Activated CD8-positive, alpha-beta T cell treated with anti-CD3 and anti-CD28 coated beads for 36 hours (primary cell): ENCODE measurements at regions not wholly inside any gene's neighbourhood (a gene's known extent, or its start where the extent isn't known, plus 50 kb on each side); places are given as distances from the start of the nearest gene placed in this dataset.
A peak's percentile ranks its signal among the peaks of the same experiment; 100 is the strongest.

Experiments used
- ATAC-seq: fragments of 200-7000 bp; cut with Tn5 transposase; one replicate; pipeline ENCODE4 v1.10.0; 2021; ENCODE audit warnings: mild to moderate bottlenecking, moderate library complexity
- CTCF ChIA-PET: fragments of 350-600 bp; sonication (Branson Sonifier 250); formaldehyde crosslinking; loops from one replicate; lab custom pipeline; 2021; ENCODE audit warnings: antibody characterized with exemption; lab: Charles Lee
- POLR2A ChIA-PET: fragments of 350-600 bp; sonication (Branson Sonifier 250); formaldehyde crosslinking; loops from one replicate; lab custom pipeline; 2021; ENCODE audit warnings: antibody characterized with exemption; lab: Charles Lee
- DNase-seq: peaks from one replicate; pipeline ENCODE4 v3.0.0-alpha.2; 2020
- H3K27ac Mint-ChIP-seq: one replicate; pipeline ENCODE4 v1.8.0; 2021; ENCODE audit warnings: mild to moderate bottlenecking, mixed read lengths
- H3K27me3 Mint-ChIP-seq: one replicate; pipeline ENCODE4 v1.8.0; 2021; ENCODE audit warnings: mixed read lengths
- H3K36me3 Mint-ChIP-seq: one replicate; pipeline ENCODE4 v1.8.0; 2021; ENCODE audit warnings: low read depth, mixed read lengths
- H3K4me1 Mint-ChIP-seq: one replicate; pipeline ENCODE4 v1.8.0; 2021; ENCODE audit warnings: low read depth, mixed read lengths
- H3K4me3 Mint-ChIP-seq: one replicate; pipeline ENCODE4 v1.8.0; 2021; ENCODE audit warnings: mild to moderate bottlenecking, moderate library complexity, mixed read lengths
- H3K9me3 Mint-ChIP-seq: one replicate; pipeline ENCODE4 v1.8.0; 2021; ENCODE audit warnings: mixed read lengths
- intact Hi-C: fragments of 100-400 bp; cut with micrococcal nuclease; formaldehyde crosslinking; loops from one replicate; pipeline ENCODE4 v1.10.0; 2022
- TF ChIP-seq, protein P1 (sequence below): fragments of 200-600 bp; IDR thresholded peaks from one replicate; pipeline ENCODE4 v1.8.0; 2022; ENCODE audit warnings: antibody characterized with exemption, mild to moderate bottlenecking

- Mint-ChIP-seq H3K27ac (no peak overlapping the region), H3K27me3 (no peaks in the 10 kb centered on the region), H3K36me3 (no peaks in the 10 kb centered on the region), H3K4me3 (no peak overlapping the region), H3K9me3 (no peaks in the 10 kb centered on the region), H3K4me1 (peaks cover 38% of the 10 kb centered on the region)
- TF ChIP-seq, protein P1, sequence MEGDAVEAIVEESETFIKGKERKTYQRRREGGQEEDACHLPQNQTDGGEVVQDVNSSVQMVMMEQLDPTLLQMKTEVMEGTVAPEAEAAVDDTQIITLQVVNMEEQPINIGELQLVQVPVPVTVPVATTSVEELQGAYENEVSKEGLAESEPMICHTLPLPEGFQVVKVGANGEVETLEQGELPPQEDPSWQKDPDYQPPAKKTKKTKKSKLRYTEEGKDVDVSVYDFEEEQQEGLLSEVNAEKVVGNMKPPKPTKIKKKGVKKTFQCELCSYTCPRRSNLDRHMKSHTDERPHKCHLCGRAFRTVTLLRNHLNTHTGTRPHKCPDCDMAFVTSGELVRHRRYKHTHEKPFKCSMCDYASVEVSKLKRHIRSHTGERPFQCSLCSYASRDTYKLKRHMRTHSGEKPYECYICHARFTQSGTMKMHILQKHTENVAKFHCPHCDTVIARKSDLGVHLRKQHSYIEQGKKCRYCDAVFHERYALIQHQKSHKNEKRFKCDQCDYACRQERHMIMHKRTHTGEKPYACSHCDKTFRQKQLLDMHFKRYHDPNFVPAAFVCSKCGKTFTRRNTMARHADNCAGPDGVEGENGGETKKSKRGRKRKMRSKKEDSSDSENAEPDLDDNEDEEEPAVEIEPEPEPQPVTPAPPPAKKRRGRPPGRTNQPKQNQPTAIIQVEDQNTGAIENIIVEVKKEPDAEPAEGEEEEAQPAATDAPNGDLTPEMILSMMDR: no peak
- ChIA-PET POLR2A (no interaction called here), CTCF (interaction anchor here (1.4 kb wide), 1 partner anchor 135 kb away, joined by 5 read pairs; no protein-coding TSS in a partner anchor)
- intact Hi-C loops: no loop called here
- DNase-seq (no peak), ATAC-seq (no peak)
Observed at GRCh38 chr5:68420476-68421344, 205.2 kb downstream of the PIK3R1 start.

DNA sequence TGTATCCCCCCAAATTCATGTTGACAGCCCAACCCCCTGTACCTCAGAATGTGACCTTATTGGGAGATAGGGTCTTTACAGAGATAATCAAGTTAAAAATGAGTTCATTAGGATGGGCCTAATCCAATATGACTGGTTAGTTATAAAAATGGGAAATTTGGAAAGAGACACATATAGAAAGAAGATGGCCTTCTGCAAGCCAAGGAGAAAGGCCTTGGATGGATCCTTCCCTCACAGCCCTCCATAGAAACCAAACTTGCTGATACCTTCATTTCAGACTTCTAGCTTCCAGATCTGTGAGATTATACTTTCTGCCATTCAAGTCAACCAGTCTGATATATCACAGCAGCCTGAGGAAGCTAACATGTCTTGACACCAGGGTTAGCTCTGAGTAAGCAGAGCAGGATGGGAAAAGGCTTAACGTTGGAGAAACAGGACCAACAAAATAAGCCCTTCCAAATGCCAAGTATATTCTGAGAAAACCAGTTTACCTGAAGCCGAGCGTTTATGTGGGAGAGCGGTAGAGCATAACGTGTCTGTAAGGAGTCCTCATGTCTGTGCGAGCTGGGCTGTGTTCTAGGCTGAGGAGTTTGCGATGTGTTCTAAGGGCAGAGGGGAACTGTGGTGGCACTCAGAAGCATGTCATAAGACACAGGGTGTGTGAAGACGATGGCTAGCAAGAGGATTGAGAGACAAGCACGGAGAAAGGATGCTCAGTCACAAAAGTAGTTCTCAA is 206.1 kb downstream of the PIK3R1 start:
- peaks cover 42% of the 10 kb centered on the region for H3K4me1 Mint-ChIP-seq
- H3K27ac Mint-ChIP-seq: no peak overlapping the region
- TF ChIP-seq, protein P1: no peak
- CTCF ChIA-PET: no interaction called here
- intact Hi-C loops: no loop called here
- DNase-seq (no peak), ATAC-seq (no peak)
- H3K27me3 Mint-ChIP-seq: no peaks in the 10 kb centered on the region
- no peak overlapping the region for H3K4me3 Mint-ChIP-seq
- POLR2A ChIA-PET: no interaction called here
- H3K36me3 Mint-ChIP-seq: no peaks in the 10 kb centered on the region
- no peaks in the 10 kb centered on the region for H3K9me3 Mint-ChIP-seq

- DNase-seq (peak; percentile 69), ATAC-seq (peak; percentile 84)
- ChIA-PET POLR2A (no interaction called here), CTCF (interaction anchor here (1.5 kb wide), 1 partner anchor 137 kb away, joined by 9 read pairs; no protein-coding TSS in a partner anchor)
- Mint-ChIP-seq H3K27ac (peak overlapping the region; percentile 18), H3K27me3 (no peaks in the 10 kb centered on the region), H3K4me3 (no peak overlapping the region), H3K36me3 (no peaks in the 10 kb centered on the region), H3K9me3 (no peaks in the 10 kb centered on the region), H3K4me1 (peaks cover 42% of the 10 kb centered on the region)
- TF ChIP-seq, protein P1: no peak
- intact Hi-C loops: no loop called here
Observed at GRCh38 chr5:68423154-68423811, 207.7 kb downstream of the PIK3R1 start.

DNA sequence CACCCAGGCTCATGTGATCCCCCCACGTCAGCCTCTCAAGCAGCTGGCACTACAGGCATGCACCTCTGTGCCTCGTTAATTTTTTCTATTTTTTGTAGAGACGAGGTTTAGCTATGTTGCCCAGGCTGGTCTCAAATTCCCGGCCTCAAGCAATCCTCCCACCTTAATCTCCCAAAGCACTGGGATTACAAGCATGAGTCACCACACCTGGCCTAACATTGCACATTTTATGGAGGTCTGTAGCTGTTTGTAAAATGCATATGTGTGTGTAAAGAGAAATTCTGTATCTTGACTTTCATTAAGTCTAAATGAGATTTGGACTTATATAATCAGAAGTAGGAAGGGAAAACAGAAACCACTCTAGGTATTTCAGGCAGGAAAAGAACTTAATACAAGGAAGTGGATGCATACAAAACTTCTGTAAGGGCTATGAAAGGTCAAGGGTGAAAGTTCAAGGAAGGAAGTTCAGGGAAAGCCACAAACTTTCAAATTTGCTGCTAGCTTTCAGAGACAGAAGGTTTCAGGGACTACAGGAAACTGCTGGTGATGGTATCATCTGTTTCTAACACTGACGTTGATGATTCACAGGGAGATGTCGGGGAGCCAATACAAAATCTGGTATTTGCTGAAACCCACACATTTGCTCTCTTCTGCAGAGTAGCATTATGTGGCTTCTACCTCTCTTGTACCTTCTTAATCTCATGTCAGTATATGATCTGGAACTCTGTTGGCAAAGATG is 209.4 kb downstream of the PIK3R1 start:
- TF ChIP-seq, protein P1: no peak
- peaks cover 42% of the 10 kb centered on the region for H3K4me1 Mint-ChIP-seq
- POLR2A ChIA-PET: interaction anchor here (0.5 to 1.3 kb wide), 2 partner anchors 128 to 138 kb away, joined by 3 read pairs; no protein-coding TSS in a partner anchor
- no peaks in the 10 kb centered on the region for H3K27me3 Mint-ChIP-seq
- DNase-seq: peak; percentile 48
- H3K36me3 Mint-ChIP-seq: no peaks in the 10 kb centered on the region
- intact Hi-C loops: no loop called here
- ATAC-seq: peak; percentile 80
- H3K4me3 Mint-ChIP-seq: no peak overlapping the region
- CTCF ChIA-PET: interaction anchor here (0.7 to 1.5 kb wide), 4 partner anchors 19 to 170 kb away, joined by 3 read pairs; no protein-coding TSS in a partner anchor
- H3K9me3 Mint-ChIP-seq: no peaks in the 10 kb centered on the region
- peak overlapping the region; percentile 39 for H3K27ac Mint-ChIP-seq
